IMR-90 (cell line): ENCODE measurements at regions not wholly inside any gene's neighbourhood (a gene's known extent, or its start where the extent isn't known, plus 50 kb on each side); places are given as distances from the start of the nearest gene placed in this dataset.

Experiments used
- ATAC-seq: fragments of 200-7000 bp; cut with Tn5 transposase; 2 replicates; pipeline ENCODE4 v1.9.1; 2020; ENCODE audit warnings: low read depth, mild to moderate bottlenecking, moderate library complexity
- BruUV-seq: library from RNA; stranded (reverse); fragments of 400-500 nt; replicated peaks from 2 replicates; lab custom pipeline; 2021; lab: Mats Ljungman, UMichigan
- CTCF ChIA-PET: fragments of 300-600 bp; formaldehyde crosslinking; extraction: SDS; loops from one replicate; lab custom pipeline; 2021; ENCODE audit warnings: antibody characterized with exemption; lab: Yijun Ruan, JAX
- POLR2A ChIA-PET: fragments of 300-600 bp; sonication (Branson Sonifier 250); formaldehyde crosslinking; loops from one replicate; lab custom pipeline; 2022; ENCODE audit warnings: antibody characterized with exemption; ENCODE audit not compliant: unreplicated experiment; lab: Charles Lee
- DNase-seq: peaks from one replicate; pipeline ENCODE4 v3.0.0; 2013
- H2AFZ ChIP-seq: replicated peaks from 2 replicates; pipeline ENCODE3; 2013; ENCODE audit warnings: low read length, mild to moderate bottlenecking; ENCODE audit not compliant: poor library complexity
- H2AK5ac ChIP-seq: 2 replicates; pipeline ENCODE4 v1.6.1; 2013; ENCODE audit warnings: low read depth, low read length, inconsistent platforms
- H2AK9ac ChIP-seq: replicated peaks from 2 replicates; pipeline ENCODE3; 2013; ENCODE audit warnings: mild to moderate bottlenecking, low read depth, low read length, moderate library complexity; ENCODE audit not compliant: poor library complexity
- H2BK120ac ChIP-seq: 2 replicates; pipeline ENCODE4 v1.6.1; 2013; ENCODE audit warnings: low read depth, low read length, inconsistent platforms
- H2BK15ac ChIP-seq: 3 replicates; pipeline ENCODE4 v1.6.1; 2013; ENCODE audit warnings: low read depth, low read length, inconsistent platforms
- H2BK20ac ChIP-seq: 2 replicates; pipeline ENCODE4 v1.6.1; 2013; ENCODE audit warnings: low read depth, mild to moderate bottlenecking, inconsistent platforms, low read length, moderate library complexity
- H2BK5ac ChIP-seq: 2 replicates; pipeline ENCODE4 v1.6.1; 2013; ENCODE audit warnings: mild to moderate bottlenecking, low read depth, low read length, inconsistent platforms; ENCODE audit not compliant: poor library complexity, severe bottlenecking
- H3K14ac ChIP-seq: replicated peaks from 2 replicates; pipeline ENCODE4 v1.6.1; 2013; ENCODE audit warnings: low read depth, low read length, inconsistent platforms
- H3K18ac ChIP-seq: 2 replicates; pipeline ENCODE4 v1.6.1; 2013; ENCODE audit warnings: low read depth, low read length, control low read depth
- H3K23ac ChIP-seq: 2 replicates; pipeline ENCODE4 v1.6.1; 2013; ENCODE audit warnings: low read depth, low read length, inconsistent platforms
- H3K27ac ChIP-seq: 2 replicates; pipeline ENCODE4 v1.5.1; 2013; ENCODE audit warnings: mild to moderate bottlenecking, control low read depth, low read length; ENCODE audit not compliant: insufficient read depth
- H3K27me3 ChIP-seq: 2 replicates; pipeline ENCODE4 v1.6.1; 2013; ENCODE audit warnings: low read length; ENCODE audit not compliant: control insufficient read depth, insufficient read depth
- H3K36me3 ChIP-seq: 2 replicates; pipeline ENCODE4 v1.6.1; 2013; ENCODE audit warnings: low read length, mixed read lengths; ENCODE audit not compliant: control insufficient read depth, insufficient read depth
- H3K4ac ChIP-seq: 2 replicates; pipeline ENCODE4 v1.6.1; 2013; ENCODE audit warnings: low read depth, low read length, inconsistent platforms
- H3K4me1 ChIP-seq: 2 replicates; pipeline ENCODE4 v1.6.1; 2013; ENCODE audit warnings: low read length, mixed read lengths; ENCODE audit not compliant: control insufficient read depth, insufficient read depth
- H3K4me2 ChIP-seq: 2 replicates; pipeline ENCODE4 v1.6.1; 2013; ENCODE audit warnings: low read depth, mild to moderate bottlenecking, control low read depth, low read length, moderate library complexity
- H3K4me3 ChIP-seq: 2 replicates; pipeline ENCODE4 v1.5.1; 2013; ENCODE audit warnings: low read depth, mild to moderate bottlenecking, control low read depth, low read length, moderate library complexity; ENCODE audit not compliant: insufficient read depth
- H3K56ac ChIP-seq: 2 replicates; pipeline ENCODE4 v1.6.1; 2013; ENCODE audit warnings: low read length, inconsistent platforms; ENCODE audit not compliant: insufficient read depth; ENCODE audit errors: extremely low read depth
- H3K79me1 ChIP-seq, 2 experiments: 2 replicates each; pipeline ENCODE4 v1.6.1; 2013; ENCODE audit warnings: low read length in 2 of 2, inconsistent platforms in 1 of 2, low read depth in 1 of 2
- H3K9ac ChIP-seq: 2 replicates; pipeline ENCODE4 v1.6.1; 2013; ENCODE audit warnings: low read depth, low read length, control low read depth
- H3K9me1 ChIP-seq: 2 replicates; pipeline ENCODE4 v1.6.1; 2013; ENCODE audit warnings: low read length, inconsistent platforms; ENCODE audit not compliant: insufficient read depth
- H3K9me3 ChIP-seq: 2 replicates; pipeline ENCODE4 v1.6.1; 2013; ENCODE audit warnings: low read length; ENCODE audit not compliant: control insufficient read depth, insufficient read depth
- H4K20me1 ChIP-seq: 2 replicates; pipeline ENCODE4 v1.6.1; 2013; ENCODE audit warnings: low read length, inconsistent platforms; ENCODE audit not compliant: insufficient read depth
- H4K5ac ChIP-seq: 2 replicates; pipeline ENCODE4 v1.6.1; 2013; ENCODE audit warnings: mild to moderate bottlenecking, low read depth, low read length, control low read depth
- H4K8ac ChIP-seq, 2 experiments: 2 replicates each; pipeline ENCODE4 v1.6.1; 2013; ENCODE audit warnings: low read depth in 2 of 2, low read length in 2 of 2, control low read depth in 1 of 2, inconsistent platforms in 1 of 2
- H4K91ac ChIP-seq: 2 replicates; pipeline ENCODE4 v1.6.1; 2013; ENCODE audit warnings: low read depth, low read length, inconsistent platforms; ENCODE audit not compliant: insufficient read depth
- BHLHE40 ChIP-seq: fragments of 150-350 bp; IDR thresholded peaks from 2 replicates; pipeline ENCODE4 v1.6.1; 2016; ENCODE audit warnings: mild to moderate bottlenecking, low read depth, low read length
- CEBPB ChIP-seq: IDR thresholded peaks from 2 replicates; pipeline ENCODE4 v1.6.1; 2012; ENCODE audit warnings: low read depth, low read length, improper control_type of control experiment
- CHD1 ChIP-seq: IDR thresholded peaks from 2 replicates; pipeline ENCODE4 v1.6.1; 2012; ENCODE audit warnings: low read depth, low read length, improper control_type of control experiment
- CTCF ChIP-seq: conservative IDR thresholded peaks from 2 replicates; pipeline ENCODE4 v1.5.1; 2012; ENCODE audit warnings: mild to moderate bottlenecking, low read depth, low read length, improper control_type of control experiment
- ELK1 ChIP-seq: fragments of 150-350 bp; IDR thresholded peaks from 2 replicates; pipeline ENCODE4 v1.6.1; 2016; ENCODE audit warnings: low read depth, mild to moderate bottlenecking, low read length, moderate library complexity, borderline replicate concordance
- FOS ChIP-seq: fragments of 150-350 bp; IDR thresholded peaks from 2 replicates; pipeline ENCODE4 v1.6.1; 2016; ENCODE audit warnings: low read depth, low read length
- MAFK ChIP-seq: IDR thresholded peaks from 2 replicates; pipeline ENCODE4 v1.6.1; 2012; ENCODE audit warnings: low read depth, low read length, improper control_type of control experiment
- MXI1 ChIP-seq: IDR thresholded peaks from 2 replicates; pipeline ENCODE4 v1.6.1; 2012; ENCODE audit warnings: low read depth, mild to moderate bottlenecking, low read length, moderate library complexity, borderline replicate concordance
- NFE2L2 ChIP-seq: fragments of 150-350 bp; IDR thresholded peaks from 2 replicates; pipeline ENCODE4 v1.6.1; 2016; ENCODE audit warnings: low read depth, mild to moderate bottlenecking, low read length
- POLR2A ChIP-seq: IDR thresholded peaks from 2 replicates; pipeline ENCODE4 v1.6.1; 2012; ENCODE audit warnings: mild to moderate bottlenecking, low read depth, low read length
- RAD21 ChIP-seq: IDR thresholded peaks from 2 replicates; pipeline ENCODE4 v1.6.1; 2012; ENCODE audit warnings: low read length, improper control_type of control experiment
- RCOR1 ChIP-seq: IDR thresholded peaks from 2 replicates; pipeline ENCODE4 v1.6.1; 2012; ENCODE audit warnings: mild to moderate bottlenecking, low read length, improper control_type of control experiment; ENCODE audit not compliant: insufficient replicate concordance
- RFX5 ChIP-seq: IDR thresholded peaks from 2 replicates; pipeline ENCODE4 v1.8.0; 2012; ENCODE audit warnings: low read depth, mild to moderate bottlenecking, low read length, moderate library complexity
- SMC3 ChIP-seq: fragments of 150-350 bp; IDR thresholded peaks from 2 replicates; pipeline ENCODE4 v1.6.1; 2016; ENCODE audit warnings: low read depth, mild to moderate bottlenecking, antibody characterized with exemption, low read length, moderate library complexity
- WGBS, 2 experiments: methylation state at CpG; one replicate each; pipeline versions ENCODE4 v1.1.5 to v1.1.7; 2013; ENCODE audit warnings: missing lambda C conversion rate in 2 of 2; ENCODE audit not compliant: insufficient read length in 1 of 2; ENCODE audit errors: extremely low coverage in 2 of 2; 5-methylcytosine and 5-hydroxymethylcytosine counted together
- dilution Hi-C: fragments of 300-500 bp; cut with HindIII; formaldehyde crosslinking; loops from one replicate; pipeline ENCODE4 v1.14.3; 2018; ENCODE audit warnings: low sequenced_read_pairs; ENCODE audit not compliant: unreplicated experiment
- in situ Hi-C: fragments of 300-500 bp; cut with MboI; formaldehyde crosslinking; loops from 3 replicates; pipeline ENCODE4 v1.14.3; 2019; ENCODE audit warnings: low sequenced_read_pairs, inconsistent platforms, mixed read lengths
- intact Hi-C: fragments of 100-400 bp; cut with micrococcal nuclease; formaldehyde crosslinking; loops from 2 replicates; pipeline ENCODE4 v1.10.0; 2022
- TF ChIP-seq, protein P1 (sequence below): fragments of 150-350 bp; IDR thresholded peaks from 2 replicates; pipeline ENCODE4 v1.6.1; 2017; ENCODE audit warnings: mild to moderate bottlenecking, antibody characterized with exemption, low read length, low read depth

DNA sequence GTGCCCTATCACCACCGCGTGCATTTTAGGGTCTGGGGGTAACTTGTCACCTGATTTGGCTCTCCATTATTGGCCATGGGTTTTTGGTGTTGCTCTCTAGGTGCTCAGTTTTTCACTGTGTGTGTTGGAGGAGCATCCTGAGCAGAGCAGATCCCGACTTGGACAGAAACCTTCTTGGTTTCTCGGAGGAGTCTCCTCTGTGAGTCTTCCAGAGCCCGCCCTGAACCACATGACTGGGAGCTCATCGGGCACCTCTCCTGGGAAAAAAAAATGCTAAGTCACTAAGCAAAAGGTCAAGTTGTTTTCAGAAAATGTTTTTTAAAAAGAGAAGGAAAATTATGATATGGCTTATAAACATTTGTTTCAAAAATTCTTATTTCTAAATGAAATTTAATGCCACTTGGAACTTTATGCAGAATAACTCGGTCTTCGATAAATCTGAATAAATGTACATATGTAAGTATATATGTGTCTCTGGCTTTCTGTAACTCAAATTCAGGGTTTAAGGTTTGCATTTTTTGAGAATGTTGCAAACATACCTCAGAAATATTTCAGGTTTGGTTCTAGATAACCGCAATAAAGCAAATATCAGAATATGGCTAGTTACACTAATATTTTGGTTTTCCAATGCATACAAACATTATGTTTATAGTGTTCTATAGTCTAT, 255.2 kb downstream of the AUH start:
- Histone ChIP-seq H3K4me2 (no peak overlapping the region), H2AK5ac (peak overlapping the region; percentile 40; the same call in 1 of the 2 replicates), H2AFZ (no peak overlapping the region), H2BK15ac (no peak overlapping the region; the same call in 2 of the 3 replicates), H3K4me3 (no peak overlapping the region), H3K56ac (no peak overlapping the region), H3K79me1 (peaks cover 0 to under 1% of the 10 kb centered on the region in 2 experiments; a peak in 1 of 4 replicates), H2AK9ac (peak overlapping the region; percentile 62), H2BK5ac (no peak overlapping the region), H3K9ac (no peak overlapping the region), H3K14ac (no peak overlapping the region), H4K91ac (no peak overlapping the region), H3K4me1 (peaks cover 8% of the 10 kb centered on the region), H2BK120ac (no peak overlapping the region), H3K23ac (no peak overlapping the region), H3K4ac (no peak overlapping the region), H3K9me1 (peaks cover 4% of the 10 kb centered on the region), H3K27ac (no peak overlapping the region), H3K9me3 (peaks cover 8% of the 10 kb centered on the region; the same call in 1 of the 2 replicates), H3K36me3 (no peaks in the 10 kb centered on the region), H4K5ac (no peak overlapping the region), H3K18ac (no peak overlapping the region), H3K27me3 (no peaks in the 10 kb centered on the region), H2BK20ac (0 out of 2 replicates have a peak overlapping the region, but pooled peaks have one; percentile 24), H4K8ac (no peak overlapping the region), H4K20me1 (no peaks in the 10 kb centered on the region)
- intact Hi-C loops, result no loop called here
- DNase-seq, result no peak
- no TSS peak for BruUV-seq
- ChIA-PET CTCF (no interaction called here), POLR2A (no interaction called here)
- no CpG with 5 or more reads among the region's 9 CpGs for WGBS, 2 experiments
- TF ChIP-seq FOS, result no peak
- TF ChIP-seq ELK1, result no peak
- no peak for TF ChIP-seq POLR2A
- no peak for TF ChIP-seq RCOR1
- no peak for TF ChIP-seq MAFK
- TF ChIP-seq SMC3, result no peak
- no peak for TF ChIP-seq RFX5
- no peak for TF ChIP-seq CEBPB
- TF ChIP-seq NFE2L2, result no peak
- TF ChIP-seq MXI1, result no peak
- TF ChIP-seq, protein P1, sequence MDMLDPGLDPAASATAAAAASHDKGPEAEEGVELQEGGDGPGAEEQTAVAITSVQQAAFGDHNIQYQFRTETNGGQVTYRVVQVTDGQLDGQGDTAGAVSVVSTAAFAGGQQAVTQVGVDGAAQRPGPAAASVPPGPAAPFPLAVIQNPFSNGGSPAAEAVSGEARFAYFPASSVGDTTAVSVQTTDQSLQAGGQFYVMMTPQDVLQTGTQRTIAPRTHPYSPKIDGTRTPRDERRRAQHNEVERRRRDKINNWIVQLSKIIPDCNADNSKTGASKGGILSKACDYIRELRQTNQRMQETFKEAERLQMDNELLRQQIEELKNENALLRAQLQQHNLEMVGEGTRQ, result no peak
- no peak for TF ChIP-seq CHD1
- no peak for TF ChIP-seq BHLHE40
- TF ChIP-seq CTCF, result no peak
- no peak for TF ChIP-seq RAD21
- in situ Hi-C loops, result no loop called here
- dilution Hi-C loops, result no loop called here
- ATAC-seq, result no peak
